ENCODE measurements at regions not wholly inside any gene's neighbourhood (a gene's known extent, or its start where the extent isn't known, plus 50 kb on each side); places are given as distances from the start of the nearest gene placed in this dataset.
"Not testable (repeated sequence)": the region's sequence is repeated elsewhere in the genome, so short reads cannot be mapped to it uniquely, and the experiment has no call there.

DNA sequence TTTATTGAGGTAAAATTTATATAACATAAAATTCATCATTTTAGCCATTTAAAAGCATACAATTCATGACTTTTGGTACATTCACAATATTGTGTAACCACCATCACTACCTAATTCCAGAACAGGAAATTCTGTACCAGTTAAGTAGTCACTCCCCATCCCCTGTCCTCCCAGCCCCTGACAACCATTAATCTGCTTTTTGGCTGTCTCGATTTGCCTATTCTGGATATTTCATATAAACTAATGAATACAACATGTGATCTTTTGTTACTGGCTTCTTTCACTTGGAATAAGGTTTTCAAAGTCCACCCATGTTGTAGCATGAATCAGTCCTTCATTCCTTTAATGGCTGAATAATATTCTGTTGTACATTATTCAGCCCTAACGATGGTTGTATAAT, 115.6 kb upstream of the KLF14 start:
- no peak for DNase-seq (ENCODE audit: low read depth)

GRCh38 chr7:130850956-130851355, 116.9 kb upstream of the KLF14 start:
- no peak for DNase-seq (ENCODE audit: low read depth)

GRCh38 chr7:130852867-130853266, 118.9 kb upstream of the KLF14 start:
- no peak for DNase-seq (ENCODE audit: low read depth)

- no peak for DNase-seq (ENCODE audit: low read depth)
Measured at GRCh38 chr7:130853503-130854279, 119.7 kb upstream of the KLF14 start.

DNA sequence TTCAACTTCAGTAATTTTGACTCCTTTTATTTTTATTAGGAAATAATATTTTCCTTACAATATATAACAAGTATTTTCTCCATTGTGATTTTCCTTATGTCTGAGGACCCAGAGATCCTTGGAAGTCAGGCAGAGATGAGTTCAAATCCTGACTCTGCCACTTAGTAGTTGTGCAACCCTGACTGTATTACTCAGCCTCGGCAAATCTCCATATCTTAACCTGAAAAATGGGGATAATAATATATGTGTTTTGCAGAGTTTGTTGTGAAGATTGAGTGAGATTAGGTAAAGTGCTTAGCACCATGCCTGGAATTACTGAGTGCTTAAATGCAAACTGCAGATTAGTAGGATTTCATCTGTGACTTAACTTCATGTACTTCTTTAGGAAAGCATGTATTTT, 120.5 kb upstream of the KLF14 start:
- DNase-seq (ENCODE audit: low read depth), result no peak

DNA sequence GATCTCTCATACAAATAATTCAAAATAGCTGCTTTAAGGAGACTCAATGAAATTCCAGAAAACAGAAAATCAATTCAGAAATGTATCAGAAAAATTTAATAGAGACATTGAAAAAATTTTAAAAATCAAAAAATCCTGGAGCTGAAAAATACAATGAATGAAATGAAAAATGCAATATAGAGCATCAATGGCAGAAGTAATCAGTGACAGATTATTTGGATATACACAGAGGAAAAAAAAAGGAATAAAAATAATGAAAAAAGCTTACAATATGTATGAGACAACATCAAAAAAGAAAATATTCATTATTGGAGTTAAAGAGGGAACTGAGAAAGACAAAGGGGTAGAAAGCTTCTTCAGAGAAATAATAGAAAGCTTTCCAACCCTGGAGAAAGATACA, 122.9 kb upstream of the KLF14 start:
- DNase-seq (ENCODE audit: low read depth), result no peak

DNA sequence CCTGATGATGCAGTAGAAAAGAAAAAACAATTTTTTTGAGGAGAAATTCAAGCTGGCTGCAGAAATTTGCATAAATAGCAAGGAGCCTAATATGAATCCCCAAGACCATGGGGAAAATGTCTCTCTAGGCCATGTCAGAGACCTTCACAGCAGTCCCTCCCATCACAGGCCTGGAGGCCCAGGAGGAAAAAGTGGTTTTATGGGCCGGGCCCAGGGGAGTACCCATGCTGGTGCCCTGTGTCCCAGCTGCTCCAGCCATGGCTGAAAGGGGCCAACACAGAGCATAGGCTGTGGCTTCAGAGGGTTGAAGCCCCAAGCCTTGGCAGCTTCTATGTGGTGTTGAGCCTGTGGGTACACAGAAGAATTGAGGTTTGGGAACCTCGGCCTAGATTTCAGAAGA, 126.8 kb upstream of the KLF14 start:
- DNase-seq (ENCODE audit: low read depth), result not testable (repeated sequence)

DNA sequence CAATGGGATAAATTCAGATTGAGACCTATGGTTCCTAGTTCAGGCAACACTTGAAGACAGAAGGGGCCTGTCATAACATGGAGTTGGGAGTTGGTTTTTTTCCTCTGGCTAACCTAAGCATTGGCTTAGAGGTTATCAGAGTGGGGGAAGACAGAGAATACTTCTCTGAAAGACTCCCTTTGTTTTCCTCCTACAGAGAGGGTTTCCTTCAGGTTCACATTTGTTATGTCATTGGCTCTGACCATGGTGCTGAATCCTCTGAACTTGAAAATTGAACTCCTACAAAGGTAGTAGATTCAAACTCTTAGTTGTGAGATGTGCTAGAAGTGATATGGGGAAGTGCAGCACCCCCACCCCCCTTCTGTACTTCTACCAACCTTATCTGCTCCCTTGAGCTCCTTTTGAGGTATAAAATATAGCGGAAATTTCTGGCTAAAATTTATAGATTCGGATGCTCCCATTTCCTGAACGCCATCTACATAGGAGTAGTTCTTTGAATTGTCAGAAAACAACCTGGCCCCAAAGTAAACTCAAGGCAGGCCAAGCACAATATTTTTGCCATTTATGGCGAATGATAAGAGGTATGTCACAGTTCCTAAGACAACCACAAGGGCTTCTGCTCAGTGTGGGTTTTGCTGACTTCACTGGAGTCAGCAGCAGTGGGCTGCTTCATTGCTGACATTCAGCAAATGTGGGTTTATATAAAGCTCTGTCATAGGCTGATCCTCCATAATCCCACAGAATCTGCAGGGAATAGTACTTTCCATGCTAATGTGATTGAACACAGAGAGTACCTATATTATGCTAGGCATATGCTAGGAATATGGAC, 131.6 kb upstream of the KLF14 start:
- DNase-seq (ENCODE audit: low read depth), result no peak

DNA sequence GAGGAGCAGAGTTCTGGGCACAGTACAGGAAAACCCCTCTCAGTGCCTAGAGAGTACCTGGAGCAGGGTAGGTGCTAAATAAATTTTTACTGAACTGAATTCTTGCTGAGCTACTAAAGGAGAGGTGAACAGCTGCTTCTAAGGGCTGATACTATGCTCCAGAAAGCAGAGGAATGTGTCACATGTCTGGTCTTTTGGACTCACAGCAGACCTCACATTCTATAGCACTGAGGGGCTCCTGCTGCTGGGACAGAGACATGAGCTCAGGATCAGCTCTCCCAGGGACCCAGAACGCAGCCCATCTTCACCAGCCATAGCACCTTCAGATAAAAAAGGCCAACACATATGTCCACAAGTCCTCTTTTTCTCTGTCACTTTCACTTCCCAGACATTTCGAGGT, 133.0 kb upstream of the KLF14 start:
- no peak for DNase-seq (ENCODE audit: low read depth)

DNA sequence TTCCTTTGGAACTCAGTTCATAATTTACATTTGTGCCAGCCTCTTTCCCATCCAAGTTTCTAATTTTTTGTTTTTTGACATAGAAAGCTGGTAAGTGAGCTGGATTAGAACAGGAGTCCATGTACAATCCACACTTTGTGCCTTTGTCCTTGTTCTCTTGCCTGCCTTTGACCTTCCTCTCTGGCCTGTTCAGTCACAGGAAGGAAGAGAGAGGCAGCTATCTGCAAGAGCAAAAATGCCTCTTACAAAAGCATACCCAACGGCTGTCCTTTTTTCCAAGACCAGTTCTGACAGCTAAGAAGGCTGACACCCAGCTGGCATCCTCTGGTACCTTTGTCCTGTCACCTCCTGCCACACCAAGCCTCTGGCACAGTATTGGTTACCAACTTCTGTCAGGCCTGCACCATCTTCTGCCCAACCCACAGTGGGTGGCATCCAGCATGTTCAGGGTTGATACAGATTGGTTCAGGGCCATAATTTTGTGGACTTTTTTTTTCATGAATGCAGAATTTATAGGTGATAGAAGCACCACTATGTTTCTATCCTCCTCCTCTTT, 133.7 kb upstream of the KLF14 start:
- no peak for DNase-seq (ENCODE audit: low read depth)

DNA sequence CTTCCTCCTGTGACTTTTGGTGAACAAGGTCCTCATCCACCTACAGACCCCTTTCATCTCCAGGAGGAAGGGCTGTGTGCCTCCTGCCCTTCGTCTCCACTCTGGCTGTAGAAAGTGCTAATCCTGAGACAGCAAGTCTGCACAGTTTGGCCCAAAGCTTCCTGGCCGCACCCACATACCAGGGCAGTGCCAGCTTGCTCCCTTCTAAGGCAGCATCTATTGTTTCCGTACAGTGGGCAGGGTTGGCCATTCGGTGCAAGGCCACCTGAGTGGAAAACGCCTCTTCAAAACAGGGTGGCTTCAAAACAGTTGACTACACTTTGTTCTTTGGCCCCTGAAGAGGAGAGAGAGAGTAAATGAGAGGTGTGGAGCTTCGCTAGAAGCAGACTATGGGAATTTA, 134.1 kb upstream of the KLF14 start:
- DNase-seq (ENCODE audit: low read depth), result no peak

DNA sequence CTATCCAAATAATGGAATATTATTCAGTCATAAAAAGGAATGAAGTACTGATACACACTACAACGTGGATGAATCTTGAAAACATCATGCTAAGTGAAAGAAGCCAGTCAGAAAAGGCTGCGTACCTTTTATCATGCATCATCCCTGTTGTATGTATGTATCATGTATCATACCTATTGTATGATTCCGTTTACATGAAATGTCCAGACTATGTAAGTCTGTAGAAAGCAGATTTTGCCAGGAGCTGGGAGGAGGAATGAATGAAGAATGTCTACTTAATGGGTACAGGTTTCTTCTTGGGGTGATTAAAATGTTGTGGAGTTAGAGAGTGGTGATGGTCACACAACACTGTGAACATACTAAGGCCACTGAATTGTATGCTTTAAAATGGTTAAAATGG, 135.9 kb upstream of the KLF14 start:
- no peak for DNase-seq (ENCODE audit: low read depth)

GRCh38 chr7:130872341-130872740, 138.3 kb upstream of the KLF14 start:
- no peak for DNase-seq (ENCODE audit: low read depth)

DNA sequence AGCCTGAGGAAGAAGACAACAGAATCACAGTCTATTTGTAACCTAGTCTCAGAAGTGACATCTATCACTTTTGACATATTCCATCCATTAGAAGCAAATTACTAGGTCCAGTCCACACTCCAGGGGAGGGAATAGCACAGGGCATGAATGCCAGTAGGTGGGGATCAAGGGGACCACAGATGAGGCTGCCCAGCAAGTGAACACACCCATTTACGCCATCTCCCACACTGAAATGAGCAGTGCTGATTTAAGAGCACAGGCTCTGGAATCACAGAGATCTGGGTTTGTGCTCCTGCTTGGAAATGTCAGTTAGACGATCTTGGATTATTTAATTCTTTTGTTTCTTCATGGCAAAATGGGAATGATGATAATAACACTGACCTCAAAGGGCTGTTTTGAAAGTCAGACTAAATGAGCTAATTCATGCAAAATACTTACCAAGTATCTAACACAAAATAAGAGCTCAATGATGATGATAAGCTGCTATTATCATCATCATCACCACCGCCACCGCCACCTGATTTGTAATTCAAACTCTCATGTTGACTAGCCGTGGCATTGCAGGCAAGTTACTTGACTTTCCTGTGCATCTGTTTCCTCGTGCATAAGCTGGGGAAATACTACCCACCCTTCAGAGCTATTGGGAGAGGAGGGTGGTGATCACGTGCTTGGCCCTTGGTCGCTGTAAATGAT, 138.9 kb upstream of the KLF14 start:
- DNase-seq (ENCODE audit: low read depth), result no peak

- DNase-seq (ENCODE audit: low read depth), result no peak
Measured at GRCh38 chr7:130874071-130874915, 140.3 kb upstream of the KLF14 start.

- DNase-seq (ENCODE audit: low read depth), result no peak
Measured at GRCh38 chr7:130875265-130875741, 141.3 kb upstream of the KLF14 start.

GRCh38 chr7:130875901-130876300, 141.9 kb upstream of the KLF14 start:
- DNase-seq (ENCODE audit: low read depth), result no peak

DNA sequence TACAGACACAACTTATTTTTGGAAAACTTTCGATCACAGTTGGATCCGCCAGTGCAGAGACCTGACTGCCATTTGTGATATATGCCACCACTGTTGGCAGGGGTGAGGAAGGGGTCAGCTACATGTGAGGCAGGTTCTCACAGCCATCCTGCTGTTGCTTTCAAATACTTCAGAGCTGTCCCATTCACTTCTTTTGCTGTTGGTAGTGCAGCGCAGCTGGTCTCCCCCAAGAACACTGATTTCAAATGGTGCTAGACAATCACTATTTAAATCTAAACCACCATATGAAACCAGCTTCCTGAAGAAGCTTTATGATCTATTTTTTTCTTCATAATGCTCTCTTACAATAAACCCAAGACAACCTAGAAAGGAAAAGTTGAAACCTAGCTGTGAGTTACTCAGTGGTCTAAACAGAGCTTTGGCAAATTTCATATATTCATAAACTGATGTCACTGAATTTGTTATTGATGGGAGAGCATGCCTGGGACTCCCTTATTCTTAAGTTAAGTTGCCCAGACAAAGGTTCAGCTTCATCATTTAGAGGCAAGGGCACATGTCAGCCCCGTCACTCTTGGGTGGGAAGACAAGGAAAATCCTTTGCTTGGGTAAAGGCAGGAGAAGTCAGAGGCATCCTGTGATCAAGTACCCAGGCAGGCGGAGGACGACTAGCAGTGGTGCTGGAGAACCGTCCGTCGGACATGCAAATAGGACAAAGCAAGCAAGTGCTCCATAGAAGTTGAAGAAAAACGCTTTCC, 143.4 kb upstream of the KLF14 start:
- DNase-seq (ENCODE audit: low read depth), result no peak

GRCh38 chr7:130877991-130878305, 143.9 kb upstream of the KLF14 start:
- DNase-seq (ENCODE audit: low read depth), result no peak

GRCh38 chr7:130878785-130879184, 144.8 kb upstream of the KLF14 start:
- no peak for DNase-seq (ENCODE audit: low read depth)

GRCh38 chr7:130879191-130879590, 145.2 kb upstream of the KLF14 start:
- DNase-seq (ENCODE audit: low read depth), result no peak

Measured in stimulated activated CD8-positive, alpha-beta memory T cell treated with anti-CD3 and anti-CD28 coated beads, Interleukin-12 subunit alpha, Interleukin-12 subunit beta, amount 100 ng/mL, for 4 hours (primary cell).